HG02938 (cell line): ENCODE measurements at regions not wholly inside any gene's neighbourhood (a gene's known extent, or its start where the extent isn't known, plus 50 kb on each side); places are given as distances from the start of the nearest gene placed in this dataset.

ENCODE experiments used
- ATAC-seq: cut with Tn5 transposase; IDR thresholded peaks from one replicate; pipeline ENCODE4 v1.9.1; 2021; ENCODE audit warnings: mild to moderate bottlenecking, moderate library complexity; ENCODE audit not compliant: unreplicated experiment

DNA sequence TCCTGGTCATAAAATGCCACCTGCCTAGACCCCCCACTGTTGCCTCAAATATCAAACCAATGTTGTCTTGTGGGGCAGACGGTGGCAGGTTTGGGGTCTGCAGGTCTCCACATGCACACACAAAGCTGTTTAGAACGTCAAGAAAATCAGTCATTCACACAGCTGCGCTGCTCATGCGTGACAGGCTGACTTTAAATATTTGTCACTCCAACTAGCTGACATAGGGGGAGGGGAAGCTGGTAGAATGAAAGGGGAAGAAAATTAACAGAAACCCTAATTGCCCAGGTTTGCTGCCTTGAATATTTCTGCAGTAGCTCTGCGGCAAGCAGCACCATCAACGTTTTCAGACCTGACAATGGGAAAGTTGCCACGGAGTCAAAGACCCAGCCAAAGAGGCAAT is 201.8 kb downstream of the ABHD5 start:
- ATAC-seq, result peak; percentile 58

DNA sequence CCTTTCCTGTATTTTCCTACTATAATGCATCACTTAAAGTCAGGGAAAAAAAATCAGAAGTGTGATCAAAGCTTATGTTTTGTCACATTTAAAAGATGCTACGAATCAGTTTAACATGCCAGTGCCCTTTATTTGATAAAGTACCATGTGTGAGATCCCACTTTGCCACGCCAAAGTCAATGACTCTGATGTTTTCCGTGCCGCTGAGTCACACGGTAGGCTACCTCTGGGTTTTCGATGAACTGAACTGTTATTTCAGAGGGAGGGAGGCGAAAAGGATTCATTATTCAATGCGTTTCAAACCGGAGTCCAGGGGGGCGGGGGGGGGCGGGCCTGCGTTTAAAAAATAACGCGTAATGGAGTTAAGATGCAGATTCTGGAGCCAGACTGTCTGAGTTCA is 203.0 kb downstream of the ABHD5 start:
- ATAC-seq, result no peak

DNA sequence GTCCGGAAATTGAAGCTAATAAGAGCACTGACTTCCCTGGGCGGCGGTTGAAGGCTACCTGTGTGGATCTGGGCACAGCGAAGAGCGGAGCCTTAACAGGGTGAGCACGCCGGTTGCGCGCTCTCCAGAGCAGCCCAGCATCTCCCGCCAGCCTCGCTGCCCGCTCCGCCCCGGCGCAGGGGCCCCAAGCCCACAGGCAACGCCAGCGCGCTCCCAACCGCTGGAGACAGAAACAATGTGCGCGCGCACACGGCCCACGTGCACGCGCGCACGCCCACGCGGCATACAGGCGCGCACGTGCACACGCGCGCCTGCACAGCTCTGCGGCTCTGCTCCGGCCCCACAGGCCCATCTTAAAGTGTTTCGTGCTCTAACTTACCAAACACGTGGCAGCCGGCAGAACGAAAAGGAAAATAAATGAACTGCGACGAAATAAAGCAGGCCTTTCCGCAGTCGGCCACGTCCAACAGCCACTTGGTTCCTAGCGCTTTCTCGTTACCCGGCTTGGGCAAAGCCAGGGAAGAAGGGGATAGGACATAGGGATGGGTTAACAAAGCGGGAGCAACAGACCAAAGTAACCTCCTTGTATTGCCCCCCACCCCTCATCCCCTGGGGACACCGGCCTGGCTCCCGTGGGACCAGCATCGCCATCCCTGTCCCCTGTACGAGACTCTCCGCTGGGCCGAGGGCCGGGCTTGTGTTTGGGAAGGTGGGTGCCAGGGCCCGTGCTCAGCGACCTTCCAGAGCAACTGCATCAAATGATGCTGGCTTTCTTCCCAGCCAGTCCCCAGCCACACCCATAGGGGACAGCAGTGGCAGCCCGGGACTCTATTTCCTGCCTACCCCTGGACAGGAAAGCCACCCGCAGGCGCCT is 203.7 kb downstream of the ABHD5 start:
- no peak for ATAC-seq

DNA sequence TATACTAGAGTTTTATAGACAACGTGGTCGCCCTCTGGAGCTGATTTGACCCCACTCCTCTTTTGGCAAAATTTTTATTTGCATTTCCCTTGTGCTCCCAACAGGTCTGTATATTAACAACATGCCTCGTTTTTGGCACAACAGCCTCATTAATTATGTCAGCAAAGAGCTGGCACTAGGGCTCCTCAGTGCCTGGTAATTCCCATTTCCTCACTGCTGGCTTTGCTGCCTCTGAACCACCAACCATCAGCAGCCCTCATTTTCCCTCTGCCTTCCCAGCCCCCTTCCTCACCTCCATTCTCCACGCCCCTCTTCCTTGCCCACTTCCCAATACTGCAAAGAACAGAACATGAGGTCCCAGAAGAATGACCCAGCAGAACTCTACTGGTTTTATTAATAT is 204.8 kb downstream of the ABHD5 start:
- ATAC-seq, result no peak

DNA sequence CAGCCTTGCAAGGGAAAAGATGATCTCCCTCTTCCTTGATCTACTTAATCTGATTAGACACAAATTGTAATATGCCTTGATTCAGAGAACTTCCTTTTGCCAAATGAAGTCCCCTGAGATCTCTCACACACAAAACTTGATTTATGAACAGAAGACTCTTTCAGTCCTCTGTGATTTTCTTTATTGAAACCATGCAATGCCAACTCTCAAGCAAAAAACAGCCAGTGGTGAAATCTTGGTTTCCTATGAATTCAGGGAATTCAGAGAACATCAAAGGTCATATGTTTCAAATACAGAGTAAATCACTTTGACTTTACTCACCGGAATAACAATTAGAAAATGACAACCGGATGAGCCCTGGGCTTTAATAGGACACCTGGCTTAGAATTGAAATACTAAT is 211.7 kb downstream of the ABHD5 start:
- no peak for ATAC-seq

DNA sequence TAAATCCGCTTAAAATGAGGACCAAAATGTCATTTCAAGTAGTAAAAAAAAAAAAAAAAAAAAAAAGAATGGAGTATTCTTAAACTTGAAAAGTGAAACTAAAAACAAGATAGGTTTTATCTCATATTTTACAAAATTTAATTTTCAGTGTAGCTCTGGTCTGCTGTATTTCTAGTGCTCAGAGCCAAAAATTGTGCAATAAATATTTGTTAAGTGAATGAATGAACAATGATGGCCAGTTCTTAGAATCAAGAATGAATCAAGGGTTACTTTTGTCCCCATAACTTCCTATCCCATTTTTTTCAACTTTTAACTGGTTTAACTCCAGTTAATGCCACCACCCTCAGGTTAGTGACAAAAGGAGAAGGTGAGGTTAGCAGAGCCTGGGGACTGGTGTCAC is 214.4 kb downstream of the ABHD5 start:
- ATAC-seq, result no peak

DNA sequence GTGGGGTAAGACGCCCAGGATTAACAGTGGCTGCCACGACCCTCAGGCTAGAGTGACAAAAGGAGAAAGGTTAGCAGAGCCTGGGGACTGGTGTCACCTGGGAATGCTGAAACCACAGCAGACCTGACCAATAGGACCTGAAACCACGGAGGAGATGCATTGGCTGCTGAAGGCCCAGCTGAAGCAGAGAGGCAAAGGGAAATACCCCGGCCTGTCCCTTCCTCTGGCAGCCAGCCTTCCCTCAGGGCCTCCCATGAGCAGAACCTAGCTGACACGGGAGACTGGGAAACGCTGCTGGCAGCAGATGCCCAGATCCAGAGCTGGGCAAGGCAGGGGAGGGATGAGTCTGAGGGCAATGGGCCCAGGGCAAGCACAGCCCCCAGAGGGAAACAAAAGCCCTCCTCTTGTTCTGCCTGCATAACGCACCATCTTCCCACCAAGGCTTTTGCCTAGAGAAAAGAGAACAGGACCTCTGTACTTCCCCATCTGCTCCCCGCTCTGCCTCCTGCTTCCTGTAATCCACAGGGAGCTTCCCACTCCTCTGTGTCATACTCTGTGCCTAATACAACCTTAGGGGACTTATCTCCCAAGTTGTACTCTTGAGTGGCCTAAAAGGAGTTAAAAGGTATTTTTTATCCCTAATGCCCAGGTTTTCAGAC is 216.2 kb downstream of the ABHD5 start:
- peak; percentile 27 for ATAC-seq

DNA sequence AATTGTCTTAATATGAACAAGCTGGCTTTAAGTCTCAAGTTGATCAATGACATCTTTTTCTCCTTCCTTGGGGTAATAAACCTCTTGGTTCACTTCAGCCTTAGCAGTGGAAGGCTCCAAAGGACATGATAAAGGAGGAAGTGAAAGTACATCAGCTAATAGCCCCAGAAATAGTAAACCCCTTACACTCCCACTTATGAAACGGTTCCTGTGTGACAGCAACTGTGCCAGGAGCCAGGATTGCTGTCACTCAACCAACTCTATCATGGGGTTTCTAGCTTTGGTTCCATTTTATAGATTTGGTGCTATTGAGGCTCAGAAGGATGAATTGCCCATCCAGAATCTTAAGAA is 216.7 kb downstream of the ABHD5 start:
- peak; percentile 92 for ATAC-seq

DNA sequence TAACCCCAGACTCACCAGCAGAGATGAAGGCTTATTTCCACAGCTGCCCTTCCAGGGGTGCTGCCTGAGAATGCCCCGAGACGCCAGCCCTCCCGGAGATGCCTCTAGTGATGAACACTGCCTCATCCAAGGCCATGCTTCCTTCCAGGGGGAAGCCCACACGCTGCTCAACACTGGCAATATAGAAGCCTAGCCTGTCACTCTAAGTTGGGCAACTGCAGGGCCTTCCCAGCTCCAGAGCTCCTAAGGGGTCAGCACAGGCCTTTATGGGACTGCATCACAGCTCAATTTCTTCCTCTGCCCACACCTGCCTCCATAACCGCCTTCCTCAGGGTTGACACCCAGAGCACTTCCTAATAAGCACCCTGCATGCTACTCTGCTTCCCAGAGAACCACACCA is 217.7 kb downstream of the ABHD5 start:
- ATAC-seq, result no peak

DNA sequence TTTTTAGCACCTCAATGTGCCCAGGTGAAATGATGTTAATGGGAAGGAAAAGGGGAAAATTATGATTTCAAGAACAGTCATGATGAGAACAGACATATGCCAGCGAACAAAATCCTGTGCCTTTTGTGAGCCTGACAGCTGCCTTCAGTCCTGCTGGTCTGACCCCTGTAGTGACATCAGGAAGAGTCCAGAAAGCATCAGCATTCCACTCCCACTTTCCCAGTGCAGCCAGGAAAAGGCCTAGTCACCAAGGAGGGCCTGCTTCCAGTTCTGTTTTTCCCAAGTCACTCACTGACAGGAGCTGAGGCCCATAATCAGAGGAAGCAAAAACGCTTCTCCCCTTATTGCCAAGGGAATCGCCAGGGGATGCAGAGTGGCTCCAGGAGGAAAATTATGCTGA is 218.4 kb downstream of the ABHD5 start:
- no peak for ATAC-seq

DNA sequence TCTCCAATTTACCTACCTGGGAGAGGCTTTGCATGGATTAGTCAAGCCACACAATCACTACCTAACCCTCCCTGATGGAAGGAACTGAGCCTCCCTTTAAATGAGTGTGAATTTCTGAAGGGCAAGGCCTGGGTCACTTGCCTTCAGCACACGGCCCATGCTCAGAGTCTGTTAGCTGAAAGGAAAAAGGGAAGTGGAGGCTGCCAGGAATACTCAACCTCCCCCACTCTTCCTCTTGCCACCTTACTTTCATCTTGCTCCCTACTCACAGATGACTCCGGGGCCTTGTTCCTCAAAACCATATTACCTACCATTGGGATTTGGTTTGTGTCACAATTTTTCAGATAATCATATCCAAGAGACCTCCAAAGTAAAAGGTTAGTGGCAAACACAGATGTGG is 220.0 kb downstream of the ABHD5 start:
- no peak for ATAC-seq

DNA sequence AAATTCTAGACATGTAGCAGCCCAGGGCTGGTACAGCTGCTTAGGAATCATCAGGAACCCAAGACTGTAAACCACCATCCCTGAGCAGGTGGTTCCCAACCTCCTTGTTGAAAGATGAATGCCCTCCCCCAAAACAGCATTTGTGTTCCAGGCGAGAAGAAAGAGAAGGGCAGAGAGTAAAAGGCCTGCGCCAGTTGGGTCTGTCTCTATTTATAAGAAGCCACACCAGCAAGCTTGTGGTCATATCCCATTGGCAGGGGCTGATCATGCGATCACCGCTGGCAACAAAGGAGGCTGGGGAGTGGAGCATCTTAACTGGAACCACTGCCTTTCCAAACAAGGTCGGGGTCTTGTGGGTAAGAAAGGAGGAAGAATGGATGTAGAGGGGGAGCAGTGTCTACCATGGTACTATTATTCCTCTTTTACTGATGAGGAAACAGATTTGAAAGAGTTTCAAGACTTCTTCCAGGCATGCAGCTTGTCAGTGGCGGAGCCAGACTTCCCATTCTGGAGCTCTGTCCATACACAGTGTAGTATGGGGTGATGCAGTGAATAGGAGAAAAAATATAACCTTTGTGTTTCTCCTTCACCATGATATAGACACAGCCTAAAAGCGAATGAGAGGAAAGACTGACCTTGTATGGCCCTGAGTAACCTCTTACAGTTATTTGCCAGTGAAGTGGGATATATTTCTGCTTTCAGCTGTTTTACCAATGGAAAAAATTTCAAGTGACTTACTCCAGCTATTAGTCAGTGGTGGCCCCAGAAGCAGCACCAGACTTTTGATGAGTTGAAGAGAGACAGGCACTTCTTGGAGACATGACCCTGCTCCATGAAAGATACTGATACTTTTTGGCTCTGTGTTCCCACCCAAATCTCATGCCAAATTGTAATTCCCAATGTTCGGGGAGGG is 222.6 kb downstream of the ABHD5 start:
- no peak for ATAC-seq

DNA sequence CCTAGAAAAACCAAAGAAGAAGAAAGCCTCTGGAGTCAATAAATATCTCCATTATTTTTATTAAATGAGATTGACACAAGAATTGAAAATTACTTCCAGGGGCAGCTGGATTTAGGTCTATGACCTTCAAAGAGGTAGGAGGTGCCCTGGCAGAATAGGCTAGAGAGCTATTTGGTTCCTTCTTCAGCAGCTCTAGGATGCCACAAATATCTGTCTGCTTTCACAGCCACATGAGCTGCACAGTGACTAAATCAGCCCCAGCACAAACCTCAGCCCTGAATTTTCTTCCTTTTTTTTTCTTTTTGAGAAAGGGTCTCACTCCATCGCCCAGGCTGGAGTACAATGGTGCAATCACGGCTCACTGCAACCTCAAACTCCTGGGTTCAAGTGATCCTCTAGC is 223.5 kb downstream of the ABHD5 start:
- no peak for ATAC-seq

DNA sequence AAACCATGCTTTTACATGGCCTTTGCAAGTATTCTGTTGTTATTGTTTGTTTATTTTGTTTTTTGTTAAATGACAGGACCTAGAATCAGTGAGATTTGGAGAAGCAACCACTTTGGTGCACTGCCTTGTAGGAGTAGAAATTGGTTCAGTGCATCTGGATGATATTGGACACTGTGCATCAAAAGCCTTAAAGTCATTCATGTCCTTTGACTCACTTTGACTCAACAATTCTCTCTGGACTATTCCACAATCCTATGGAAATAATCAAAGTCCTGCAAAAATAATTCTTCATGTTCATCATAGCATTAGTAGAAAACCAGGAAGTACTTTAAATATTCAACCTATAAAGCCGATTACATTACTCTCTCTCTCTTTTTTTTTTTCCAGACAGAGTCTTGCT is 224.8 kb downstream of the ABHD5 start:
- no peak for ATAC-seq

DNA sequence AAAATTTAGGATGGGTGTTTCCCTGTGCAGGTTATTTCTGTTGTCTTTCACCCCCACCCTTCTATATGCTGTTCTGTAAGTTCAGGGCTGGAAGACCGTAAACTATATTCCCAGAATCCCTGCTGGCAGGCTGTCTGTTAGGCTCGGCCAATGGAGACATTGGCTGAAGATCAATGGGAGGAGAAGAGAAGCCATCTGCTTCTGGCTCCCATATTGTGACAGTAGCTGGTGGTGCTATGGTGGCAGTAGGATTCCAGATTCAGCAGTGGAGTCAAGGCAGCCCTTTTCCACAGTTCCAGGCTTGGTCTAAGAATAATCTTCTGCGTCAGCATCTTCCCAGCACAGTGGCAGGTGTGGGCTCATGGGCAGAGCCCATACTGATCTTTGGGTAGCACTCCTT is 226.6 kb downstream of the ABHD5 start:
- ATAC-seq, result no peak

DNA sequence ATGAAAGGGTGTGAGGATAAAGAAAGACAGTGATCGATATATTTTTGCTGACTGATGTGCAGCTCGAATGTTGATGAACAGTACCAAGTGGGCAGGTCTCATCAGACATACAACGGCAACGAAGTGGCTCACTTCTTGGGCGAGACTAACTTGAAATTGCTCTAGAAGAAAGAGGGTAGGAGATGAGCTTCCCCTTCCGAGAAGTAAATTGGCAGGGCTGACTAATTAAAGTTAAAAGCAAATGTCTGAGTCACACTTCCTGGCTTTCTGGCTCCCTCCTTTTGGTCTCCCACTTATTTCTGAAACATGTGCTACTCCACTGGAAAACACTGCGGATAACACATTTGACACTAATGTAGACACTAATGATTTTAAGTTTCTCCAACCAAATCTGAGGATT is 228.3 kb downstream of the ABHD5 start:
- no peak for ATAC-seq

DNA sequence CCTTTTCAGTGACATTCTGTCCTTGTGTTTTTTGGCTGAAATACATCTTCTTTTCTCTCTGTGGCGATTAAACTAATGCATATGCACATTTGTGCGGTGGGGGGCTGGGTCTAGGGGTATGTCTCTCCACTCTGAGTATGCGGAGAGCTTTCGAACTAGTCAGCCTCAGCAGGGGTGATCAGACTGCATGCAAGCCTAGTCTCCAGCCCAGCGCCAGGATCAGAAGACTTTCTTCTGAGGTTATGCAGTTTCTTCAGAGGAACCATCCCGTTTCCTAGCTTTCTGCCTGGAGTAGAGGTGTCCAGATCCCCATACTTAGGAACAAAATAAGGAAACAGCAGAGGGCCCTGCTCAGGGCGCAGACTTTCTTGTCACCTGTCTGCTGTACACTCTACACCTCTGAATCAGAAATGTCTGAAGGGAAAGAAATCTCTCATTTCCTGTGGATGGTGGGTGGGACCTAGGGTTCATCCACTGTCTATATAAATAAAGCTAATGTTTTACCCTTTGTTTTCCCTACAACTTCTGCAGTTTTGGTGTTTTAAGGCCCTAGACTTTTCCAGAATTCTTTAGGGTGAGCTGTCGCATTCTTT is 230.4 kb downstream of the ABHD5 start:
- ATAC-seq, result no peak

DNA sequence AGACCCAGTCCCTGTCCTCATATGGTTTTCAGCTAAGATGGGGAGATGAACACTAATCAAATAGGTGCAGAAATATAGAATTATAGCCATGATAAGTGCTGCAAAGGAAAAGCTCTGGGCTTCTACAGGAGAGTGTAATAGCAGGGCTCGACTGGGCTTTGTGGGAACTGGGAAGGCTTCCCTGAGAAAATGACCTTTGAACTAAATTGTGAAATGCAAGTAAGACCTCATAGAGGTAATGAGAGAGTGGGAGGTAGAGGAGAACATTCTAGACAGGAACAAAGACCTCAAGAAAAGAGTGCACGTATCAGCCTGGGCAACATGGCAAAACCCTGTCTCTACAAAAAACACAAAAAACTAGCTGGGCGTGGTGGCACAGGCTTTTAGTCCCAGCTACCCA is 231.6 kb downstream of the ABHD5 start:
- ATAC-seq, result no peak

DNA sequence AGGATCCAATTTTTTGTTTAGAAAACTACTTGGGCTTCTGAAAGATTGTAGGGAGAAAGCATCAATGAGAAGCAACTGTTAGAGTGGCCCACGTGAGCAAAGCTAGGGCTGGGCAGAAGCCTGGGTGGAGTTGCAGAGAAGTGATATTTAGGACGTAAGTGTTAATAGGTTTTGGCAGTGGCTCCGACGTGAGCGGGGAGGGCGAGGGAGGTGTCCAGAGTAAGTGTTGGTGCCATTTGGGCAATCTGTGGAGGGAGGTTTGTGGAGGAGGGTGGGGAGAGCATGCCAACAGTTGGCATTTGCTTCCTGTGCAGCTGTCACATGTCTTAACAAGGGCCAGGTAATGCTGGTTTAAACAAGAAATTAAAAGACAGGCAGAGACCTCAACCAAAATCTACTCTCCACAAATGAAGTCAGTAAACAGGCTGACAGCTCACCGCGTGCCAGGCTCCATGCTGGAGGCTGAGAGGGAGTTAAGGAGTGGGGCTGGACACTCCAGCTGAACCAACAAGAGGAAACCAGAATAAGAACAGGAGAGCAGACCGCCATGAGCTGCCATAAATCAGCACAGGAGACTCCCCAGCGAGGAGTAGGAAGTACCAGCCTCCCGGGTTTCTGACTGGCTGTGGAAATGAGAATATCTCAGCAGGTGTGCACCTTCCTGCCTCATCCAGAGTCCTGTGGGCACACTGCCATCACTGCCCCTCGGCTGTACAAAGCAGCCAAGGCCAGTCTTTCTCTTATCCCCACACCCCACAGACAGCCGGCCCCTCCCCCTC is 232.6 kb downstream of the ABHD5 start:
- ATAC-seq, result no peak

DNA sequence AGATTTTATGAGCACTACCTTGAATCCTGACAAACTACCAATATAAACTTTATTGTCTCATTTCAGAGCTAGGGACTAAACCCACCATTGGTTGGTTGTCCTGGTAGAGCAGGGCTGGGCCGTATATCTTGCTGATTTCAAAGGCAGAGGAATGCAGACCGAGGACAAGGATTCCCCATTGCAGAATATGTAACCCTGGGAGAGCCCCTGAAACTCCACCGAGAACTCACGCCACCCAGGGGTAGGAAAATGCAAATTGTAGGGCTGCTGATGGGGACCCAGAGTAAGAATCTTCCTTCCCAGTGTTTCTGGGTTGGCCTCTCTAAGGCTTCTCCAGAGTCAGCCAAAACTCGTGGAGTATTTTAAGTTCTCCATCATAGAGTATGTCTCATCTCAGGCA is 235.3 kb downstream of the ABHD5 start:
- ATAC-seq, result no peak
